HUES6 (cell line): ENCODE measurements at regions not wholly inside any gene's neighbourhood (a gene's known extent, or its start where the extent isn't known, plus 50 kb on each side); places are given as distances from the start of the nearest gene placed in this dataset.

Experiments
- H3K27ac ChIP-seq: 2 replicates; pipeline ENCODE4 v1.7.0; 2013; ENCODE audit warnings: low read depth, mild to moderate bottlenecking, low read length, inconsistent platforms
- H3K27me3 ChIP-seq: 2 replicates; pipeline ENCODE4 v1.6.1; 2013; ENCODE audit warnings: low read length; ENCODE audit not compliant: control insufficient read depth, insufficient read depth
- H3K36me3 ChIP-seq: 2 replicates; pipeline ENCODE4 v1.6.1; 2013; ENCODE audit warnings: low read length; ENCODE audit not compliant: control insufficient read depth, insufficient read depth
- H3K4me1 ChIP-seq: 2 replicates; pipeline ENCODE4 v1.6.1; 2013; ENCODE audit warnings: low read length; ENCODE audit not compliant: control insufficient read depth, insufficient read depth
- H3K4me3 ChIP-seq: 2 replicates; pipeline ENCODE4 v1.5.1; 2013; ENCODE audit warnings: low read depth, low read length
- H3K9ac ChIP-seq: one replicate; pipeline ENCODE4 v1.6.1; 2013; ENCODE audit warnings: mild to moderate bottlenecking, low read length
- H3K9me3 ChIP-seq: 2 replicates; pipeline ENCODE4 v1.6.1; 2013; ENCODE audit warnings: low read depth, low read length; ENCODE audit not compliant: control insufficient read depth, insufficient read depth

DNA sequence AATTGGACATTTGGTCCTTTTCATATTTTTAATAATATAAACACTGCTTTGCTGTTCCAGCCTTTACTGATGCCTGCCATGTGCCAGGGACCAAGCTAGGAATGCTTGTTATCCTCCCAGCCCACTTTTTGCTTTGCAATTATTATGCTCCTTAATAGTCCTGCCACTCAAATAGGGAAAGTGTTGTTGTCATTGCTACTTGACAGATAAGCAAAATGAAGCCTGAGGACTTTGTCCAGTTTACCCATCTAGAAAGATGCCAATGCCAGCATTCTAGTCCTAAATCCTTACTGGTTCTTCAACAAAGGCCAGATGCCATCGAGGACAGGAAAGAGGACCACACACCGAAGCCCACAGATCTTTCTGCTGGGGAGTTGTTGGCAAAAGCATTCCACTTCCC, 246.5 kb downstream of the EMP1 start:
- H3K27ac ChIP-seq = no peak overlapping the region
- H3K36me3 ChIP-seq = no peaks in the 10 kb centered on the region
- no peaks in the 10 kb centered on the region for H3K4me1 ChIP-seq
- H3K4me3 ChIP-seq = no peak overlapping the region
- no peaks in the 10 kb centered on the region for H3K27me3 ChIP-seq
- no peaks in the 10 kb centered on the region; the same call in 1 of the 2 replicates for H3K9me3 ChIP-seq
- H3K9ac ChIP-seq = no peak overlapping the region

DNA sequence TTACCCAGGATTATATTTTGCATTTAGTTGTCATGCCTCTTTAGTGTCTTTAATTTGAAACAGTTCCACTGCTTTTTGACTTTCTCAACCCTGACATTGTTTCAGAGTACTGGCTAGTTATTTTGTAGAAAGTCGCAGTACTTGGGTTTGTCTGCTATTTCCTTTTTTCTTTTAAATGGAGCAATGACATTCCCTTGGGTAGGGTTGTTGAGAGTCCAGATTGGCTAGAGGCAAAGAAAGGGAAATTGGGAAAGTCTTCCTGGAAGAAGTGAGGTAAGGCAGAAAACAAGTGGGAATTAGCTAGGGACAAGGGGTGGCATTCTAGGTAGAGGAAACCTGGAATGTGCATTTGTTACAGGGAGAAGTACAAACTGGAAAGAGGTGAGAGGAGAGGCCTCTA, 245.9 kb downstream of the EMP1 start:
- Histone ChIP-seq H3K9ac (no peak overlapping the region), H3K4me3 (no peak overlapping the region), H3K4me1 (no peaks in the 10 kb centered on the region)

GRCh38 chr12:13440844-13441243, 244.3 kb downstream of the EMP1 start:
- H3K4me1 ChIP-seq = peaks cover 9% of the 10 kb centered on the region; the same call in 1 of the 2 replicates
- no peaks in the 10 kb centered on the region; the same call in 1 of the 2 replicates for H3K9me3 ChIP-seq
- no peak overlapping the region for H3K9ac ChIP-seq
- H3K27me3 ChIP-seq = no peaks in the 10 kb centered on the region
- H3K4me3 ChIP-seq = no peak overlapping the region
- no peak overlapping the region for H3K27ac ChIP-seq
- H3K36me3 ChIP-seq = no peaks in the 10 kb centered on the region

More for the DNA sequence above, 245.9 kb downstream of the EMP1 start:
- Histone ChIP-seq H3K9me3 (no peaks in the 10 kb centered on the region; the same call in 1 of the 2 replicates), H3K27me3 (no peaks in the 10 kb centered on the region), H3K36me3 (no peaks in the 10 kb centered on the region), H3K27ac (no peak overlapping the region)

DNA sequence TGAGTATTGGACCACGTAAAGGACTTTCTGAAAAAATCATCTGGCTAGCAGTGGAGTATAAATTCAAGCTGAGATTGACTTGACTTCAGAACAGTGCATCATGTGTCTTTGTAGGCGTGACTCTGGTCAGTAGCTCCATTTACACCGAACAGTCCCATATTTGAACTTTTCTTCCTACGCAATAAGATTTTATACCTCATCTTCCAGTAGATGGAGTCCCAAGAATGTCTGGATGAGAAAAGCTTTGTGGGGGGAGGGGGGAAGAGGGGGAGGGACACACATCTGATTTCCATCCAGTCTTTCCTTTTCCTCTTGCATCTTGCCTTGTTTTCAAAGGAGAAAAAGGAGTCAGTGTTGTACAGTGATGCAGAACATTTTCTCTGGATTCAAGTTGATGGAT, 241.0 kb downstream of the EMP1 start:
- Histone ChIP-seq H3K9ac (no peak overlapping the region), H3K4me3 (no peak overlapping the region), H3K9me3 (no peaks in the 10 kb centered on the region; the same call in 1 of the 2 replicates), H3K36me3 (no peaks in the 10 kb centered on the region), H3K27me3 (no peaks in the 10 kb centered on the region), H3K4me1 (peaks cover 18% of the 10 kb centered on the region), H3K27ac (no peak overlapping the region)

- H3K9ac ChIP-seq = no peak overlapping the region
- no peaks in the 10 kb centered on the region; the same call in 1 of the 2 replicates for H3K9me3 ChIP-seq
- H3K36me3 ChIP-seq = no peaks in the 10 kb centered on the region
- no peak overlapping the region for H3K27ac ChIP-seq
- H3K4me1 ChIP-seq = peaks cover 18% of the 10 kb centered on the region
- no peaks in the 10 kb centered on the region for H3K27me3 ChIP-seq
- H3K4me3 ChIP-seq = no peak overlapping the region
Observed at GRCh38 chr12:13436696-13437391, 240.3 kb downstream of the EMP1 start.

DNA sequence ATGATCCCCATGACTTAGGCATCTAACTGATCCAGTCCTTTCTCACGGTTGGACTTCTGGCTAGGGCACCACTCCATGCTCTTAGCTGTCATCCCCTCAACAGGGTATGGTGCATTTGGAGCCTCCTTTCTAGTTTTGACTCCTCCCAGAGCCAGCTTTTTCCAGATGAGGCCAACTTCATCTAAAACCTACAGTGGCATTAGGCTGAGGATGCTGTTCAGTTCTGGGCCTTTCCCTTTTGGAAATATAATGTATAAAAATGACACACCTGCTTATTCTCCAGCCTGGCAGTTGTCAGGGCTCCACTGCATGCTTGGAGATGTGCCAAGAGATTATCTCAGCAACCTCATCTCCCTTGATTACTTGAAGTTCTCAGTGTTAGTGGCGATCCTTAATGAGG, 239.7 kb downstream of the EMP1 start:
- H3K4me1 ChIP-seq = peaks cover 18% of the 10 kb centered on the region
- H3K9me3 ChIP-seq = no peaks in the 10 kb centered on the region; the same call in 1 of the 2 replicates
- H3K27ac ChIP-seq = no peak overlapping the region
- no peaks in the 10 kb centered on the region for H3K36me3 ChIP-seq
- H3K4me3 ChIP-seq = no peak overlapping the region
- no peaks in the 10 kb centered on the region for H3K27me3 ChIP-seq
- H3K9ac ChIP-seq = no peak overlapping the region

- Histone ChIP-seq H3K4me1 (peaks cover 18% of the 10 kb centered on the region), H3K27ac (no peak overlapping the region)
Observed at GRCh38 chr12:13435235-13435933, 238.9 kb downstream of the EMP1 start.

GRCh38 chr12:13433768-13434167, 237.2 kb downstream of the EMP1 start:
- H3K27me3 ChIP-seq = no peaks in the 10 kb centered on the region

More at GRCh38 chr12:13435235-13435933, 238.9 kb downstream of the EMP1 start:
- Histone ChIP-seq H3K27me3 (no peaks in the 10 kb centered on the region), H3K36me3 (no peaks in the 10 kb centered on the region), H3K4me3 (no peak overlapping the region), H3K9me3 (no peaks in the 10 kb centered on the region; the same call in 1 of the 2 replicates), H3K9ac (no peak overlapping the region)

DNA sequence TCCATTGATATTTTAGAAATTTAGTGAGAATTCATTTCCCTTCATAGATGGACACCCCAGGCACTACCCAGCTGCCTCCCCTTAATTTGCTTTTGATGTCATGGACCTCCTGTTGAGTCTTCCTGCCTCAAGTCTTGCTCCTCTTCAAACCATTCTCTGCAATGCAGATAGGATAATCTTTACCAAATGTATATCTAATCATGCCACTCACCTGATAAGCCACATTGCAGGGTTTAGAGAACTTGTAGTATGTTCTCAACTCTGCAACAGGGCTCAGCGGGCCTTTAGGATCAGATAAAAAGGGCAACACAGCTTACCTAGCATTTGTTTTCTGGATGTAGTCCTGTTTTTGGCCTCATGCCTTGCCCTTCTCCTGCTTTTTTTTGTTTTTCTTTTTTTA, 234.5 kb downstream of the EMP1 start:
- Histone ChIP-seq H3K36me3 (no peaks in the 10 kb centered on the region), H3K4me3 (no peak overlapping the region), H3K27me3 (no peaks in the 10 kb centered on the region), H3K27ac (no peak overlapping the region), H3K9ac (no peak overlapping the region), H3K4me1 (peaks cover 11% of the 10 kb centered on the region), H3K9me3 (peaks cover 9% of the 10 kb centered on the region)

More at GRCh38 chr12:13433768-13434167, 237.2 kb downstream of the EMP1 start:
- Histone ChIP-seq H3K36me3 (no peaks in the 10 kb centered on the region), H3K9ac (no peak overlapping the region), H3K9me3 (no peaks in the 10 kb centered on the region; the same call in 1 of the 2 replicates), H3K4me1 (peaks cover 18% of the 10 kb centered on the region), H3K27ac (no peak overlapping the region), H3K4me3 (no peak overlapping the region)

- no peak overlapping the region for H3K27ac ChIP-seq
- no peaks in the 10 kb centered on the region for H3K27me3 ChIP-seq
- H3K9ac ChIP-seq = no peak overlapping the region
- peaks cover 2% of the 10 kb centered on the region; the same call in 1 of the 2 replicates for H3K4me1 ChIP-seq
- H3K36me3 ChIP-seq = no peaks in the 10 kb centered on the region
- H3K4me3 ChIP-seq = no peak overlapping the region
- H3K9me3 ChIP-seq = peaks cover 9% of the 10 kb centered on the region
Observed at GRCh38 chr12:13428538-13429265, 232.2 kb downstream of the EMP1 start.
